ENCODE measurements at regions not wholly inside any gene's neighbourhood (a gene's known extent, or its start where the extent isn't known, plus 50 kb on each side); places are given as distances from the start of the nearest gene placed in this dataset.

DNA sequence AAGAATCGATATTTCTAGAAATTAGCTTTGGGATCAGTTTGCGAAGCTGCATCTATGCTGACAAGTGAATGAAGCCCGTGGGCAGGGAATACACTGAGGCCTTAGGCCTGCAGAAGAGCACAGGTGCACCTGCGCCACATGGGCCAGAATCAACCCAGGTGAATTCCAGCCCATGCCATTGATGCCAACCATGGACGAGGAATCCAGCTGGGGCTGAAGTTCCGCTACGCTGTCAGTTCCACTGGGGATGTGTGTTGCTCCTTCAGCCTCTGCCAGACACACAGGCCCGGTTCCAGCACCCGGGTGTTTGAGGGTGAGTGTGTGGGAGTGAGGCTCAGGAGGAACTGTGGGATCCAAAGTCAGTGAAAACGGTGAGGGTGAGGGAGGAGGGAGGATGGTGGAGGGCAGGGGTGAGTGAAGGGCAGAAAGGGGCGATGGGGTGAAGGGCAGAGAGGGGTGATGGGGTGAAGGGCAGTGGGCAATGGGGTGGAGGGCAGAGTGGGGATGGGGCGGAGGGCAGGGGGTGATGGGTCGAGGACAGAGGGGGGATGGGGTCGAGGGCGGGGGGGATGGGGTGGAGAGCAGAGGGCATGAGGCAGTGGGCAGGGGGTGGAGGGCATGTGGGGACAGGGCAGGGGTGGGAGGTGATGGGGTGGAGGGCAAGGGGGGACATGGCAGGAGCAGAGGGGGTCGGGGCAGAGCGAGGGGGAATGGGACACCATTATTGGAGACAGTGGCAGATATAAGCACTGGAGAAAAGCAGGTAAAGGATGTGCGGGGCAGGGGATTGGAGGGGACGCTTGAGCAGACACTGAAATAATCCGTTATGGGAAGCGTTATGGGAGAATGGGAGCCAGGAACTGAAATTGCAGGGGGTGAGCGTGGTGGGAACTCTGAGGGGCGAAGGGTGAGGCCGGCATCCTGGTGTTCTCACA is 931.6 kb downstream of the BRD1 start:
- no peak overlapping the region for H3K4me3 ChIP-seq (ENCODE audit: low read depth, low read length)
- no peak for DNase-seq (ENCODE audit: low read depth)
- TF ChIP-seq, protein P1, sequence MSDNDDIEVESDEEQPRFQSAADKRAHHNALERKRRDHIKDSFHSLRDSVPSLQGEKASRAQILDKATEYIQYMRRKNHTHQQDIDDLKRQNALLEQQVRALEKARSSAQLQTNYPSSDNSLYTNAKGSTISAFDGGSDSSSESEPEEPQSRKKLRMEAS (IDR thresholded peaks at IDR 0.05; ENCODE audit: low read depth, low read length), result no peak
- TF ChIP-seq, protein P2, sequence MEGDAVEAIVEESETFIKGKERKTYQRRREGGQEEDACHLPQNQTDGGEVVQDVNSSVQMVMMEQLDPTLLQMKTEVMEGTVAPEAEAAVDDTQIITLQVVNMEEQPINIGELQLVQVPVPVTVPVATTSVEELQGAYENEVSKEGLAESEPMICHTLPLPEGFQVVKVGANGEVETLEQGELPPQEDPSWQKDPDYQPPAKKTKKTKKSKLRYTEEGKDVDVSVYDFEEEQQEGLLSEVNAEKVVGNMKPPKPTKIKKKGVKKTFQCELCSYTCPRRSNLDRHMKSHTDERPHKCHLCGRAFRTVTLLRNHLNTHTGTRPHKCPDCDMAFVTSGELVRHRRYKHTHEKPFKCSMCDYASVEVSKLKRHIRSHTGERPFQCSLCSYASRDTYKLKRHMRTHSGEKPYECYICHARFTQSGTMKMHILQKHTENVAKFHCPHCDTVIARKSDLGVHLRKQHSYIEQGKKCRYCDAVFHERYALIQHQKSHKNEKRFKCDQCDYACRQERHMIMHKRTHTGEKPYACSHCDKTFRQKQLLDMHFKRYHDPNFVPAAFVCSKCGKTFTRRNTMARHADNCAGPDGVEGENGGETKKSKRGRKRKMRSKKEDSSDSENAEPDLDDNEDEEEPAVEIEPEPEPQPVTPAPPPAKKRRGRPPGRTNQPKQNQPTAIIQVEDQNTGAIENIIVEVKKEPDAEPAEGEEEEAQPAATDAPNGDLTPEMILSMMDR (IDR thresholded peaks at IDR 0.05; ENCODE audit: low read depth, low read length), result no peak
- TF ChIP-seq POLR2A (IDR thresholded peaks at IDR 0.05; ENCODE audit: extremely low read depth, insufficient read length) (no peak), MYC (IDR thresholded peaks at IDR 0.05; ENCODE audit: low read depth, low read length) (no peak)

DNA sequence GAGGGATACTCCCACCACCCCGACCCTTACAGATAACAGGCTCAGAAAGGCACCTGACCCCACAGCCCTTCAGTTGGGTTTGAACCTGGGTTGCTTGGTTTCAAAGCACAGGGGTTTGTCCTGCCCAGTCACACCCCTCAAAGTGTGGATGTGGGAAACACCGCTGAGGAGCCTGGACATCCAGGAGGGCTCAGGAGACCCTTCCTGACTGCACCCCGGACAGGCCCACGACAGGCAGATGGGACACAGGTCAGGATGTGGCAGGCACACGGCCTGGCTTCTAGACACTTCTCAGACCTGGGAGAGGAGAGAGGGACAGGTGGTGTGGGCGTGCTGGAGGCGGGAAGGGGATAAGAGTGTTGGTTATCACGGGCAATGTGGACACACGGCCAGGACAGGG is 932.3 kb downstream of the BRD1 start:
- TF ChIP-seq POLR2A (IDR thresholded peaks at IDR 0.05; ENCODE audit: extremely low read depth, insufficient read length), result no peak
- TF ChIP-seq, protein P2 (IDR thresholded peaks at IDR 0.05; ENCODE audit: low read depth, low read length), result no peak
- TF ChIP-seq MYC (IDR thresholded peaks at IDR 0.05; ENCODE audit: low read depth, low read length), result no peak
- TF ChIP-seq, protein P1 (IDR thresholded peaks at IDR 0.05; ENCODE audit: low read depth, low read length), result no peak
- DNase-seq (ENCODE audit: low read depth), result no peak
- no peak overlapping the region for H3K4me3 ChIP-seq (ENCODE audit: low read depth, low read length)

DNA sequence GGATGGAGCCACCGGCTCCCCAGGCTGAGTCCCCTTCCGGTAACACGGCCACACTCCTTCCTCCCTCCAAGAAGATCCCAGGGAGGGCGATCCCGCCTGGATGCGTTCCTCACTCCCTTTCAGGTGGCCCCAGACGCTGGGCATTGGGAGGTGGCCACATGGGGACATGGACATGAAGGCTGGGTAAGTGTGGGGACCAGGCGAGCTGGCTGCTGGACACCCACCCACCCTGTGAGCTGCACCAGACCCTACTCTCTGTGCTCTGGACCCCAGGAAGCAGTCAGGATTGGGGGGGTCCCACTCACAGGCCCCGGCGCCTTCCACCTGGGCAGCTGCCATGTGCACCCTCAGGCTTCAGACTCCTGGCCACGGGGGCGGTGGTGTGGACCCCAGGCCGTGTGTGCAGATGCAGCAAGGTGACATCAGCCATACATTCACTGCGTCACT is 932.8 kb downstream of the BRD1 start:
- no peak for DNase-seq (ENCODE audit: low read depth)
- H3K4me3 ChIP-seq (ENCODE audit: low read depth, low read length), result no peak overlapping the region
- TF ChIP-seq, protein P1 (IDR thresholded peaks at IDR 0.05; ENCODE audit: low read depth, low read length), result no peak
- TF ChIP-seq, protein P2 (IDR thresholded peaks at IDR 0.05; ENCODE audit: low read depth, low read length), result no peak
- no peak for TF ChIP-seq MYC (IDR thresholded peaks at IDR 0.05; ENCODE audit: low read depth, low read length)
- no peak for TF ChIP-seq POLR2A (IDR thresholded peaks at IDR 0.05; ENCODE audit: extremely low read depth, insufficient read length)

DNA sequence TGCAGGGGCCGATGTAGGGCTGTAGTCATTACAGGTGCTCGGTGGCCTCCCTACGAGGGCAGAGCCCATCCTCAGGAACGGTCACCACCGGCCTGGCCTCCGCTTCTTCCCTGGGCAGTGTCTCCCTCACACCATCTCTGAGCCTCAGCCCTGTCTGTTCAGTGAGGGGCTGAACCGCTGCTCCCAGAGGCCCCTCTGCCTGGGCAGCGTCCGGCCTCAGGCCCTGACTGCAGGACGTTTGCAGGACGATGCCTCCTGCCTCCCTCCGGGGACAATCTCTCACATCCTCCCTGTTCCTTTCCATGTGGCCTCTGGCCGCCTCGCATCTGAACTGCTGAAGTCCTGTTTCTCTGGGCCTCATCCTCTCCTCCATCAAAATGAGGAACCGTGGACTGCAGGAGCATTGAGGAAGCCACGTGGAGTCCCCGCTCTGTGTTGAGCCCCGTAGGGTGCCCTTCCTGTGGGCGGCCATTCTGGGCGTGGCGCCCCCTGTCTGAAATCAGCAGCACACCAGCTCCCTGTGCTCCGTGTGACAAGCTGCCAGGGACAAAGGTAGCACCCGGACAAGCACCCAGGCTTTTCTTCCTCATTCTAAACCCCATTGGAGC is 933.5 kb downstream of the BRD1 start:
- TF ChIP-seq, protein P1 (IDR thresholded peaks at IDR 0.05; ENCODE audit: low read depth, low read length), result peak; percentile 70
- TF ChIP-seq MYC (IDR thresholded peaks at IDR 0.05; ENCODE audit: low read depth, low read length) (peak; percentile 49), POLR2A (IDR thresholded peaks at IDR 0.05; ENCODE audit: extremely low read depth, insufficient read length) (no peak)
- TF ChIP-seq, protein P2 (IDR thresholded peaks at IDR 0.05; ENCODE audit: low read depth, low read length), result peak; percentile 58
- peak; percentile 69 for DNase-seq (ENCODE audit: low read depth)

DNA sequence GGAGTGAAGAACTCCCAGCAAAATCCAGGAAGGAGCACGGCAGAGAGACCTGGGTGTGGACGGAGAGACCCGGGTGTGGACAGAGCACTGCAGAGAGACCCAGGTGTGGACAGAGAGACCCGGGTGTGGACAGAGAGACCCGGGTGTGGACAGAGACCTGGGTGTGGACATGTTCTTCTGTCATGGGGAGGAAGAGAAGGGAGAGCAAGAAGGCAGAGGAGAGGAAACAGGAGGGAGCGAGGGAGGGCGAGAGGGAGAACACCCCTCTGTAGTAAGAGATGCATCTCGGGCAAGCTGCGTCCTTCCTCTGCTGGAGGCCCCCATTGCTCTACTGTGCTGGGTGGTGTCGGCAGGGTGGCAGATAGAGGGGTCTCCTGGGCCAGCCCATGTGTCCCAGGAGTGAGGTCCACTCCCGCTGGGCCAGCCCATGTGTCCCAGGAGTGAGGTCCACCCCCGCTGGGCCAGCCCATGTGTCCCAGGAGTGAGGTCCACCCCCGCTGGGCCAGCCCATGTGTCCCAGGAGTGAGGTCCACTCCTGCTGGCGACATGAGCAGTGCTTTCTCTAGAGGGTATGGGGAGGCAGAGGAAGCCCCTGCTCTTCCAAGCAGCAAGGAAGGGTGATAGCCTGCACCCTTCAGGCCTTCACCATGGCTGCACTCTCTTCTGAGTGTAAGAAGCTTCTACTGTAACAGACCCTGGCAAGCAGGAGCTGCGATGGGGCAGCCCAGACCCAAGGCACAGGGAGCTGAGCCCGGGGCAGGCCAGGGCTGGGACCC is 934.2 kb downstream of the BRD1 start:
- TF ChIP-seq MYC (IDR thresholded peaks at IDR 0.05; ENCODE audit: low read depth, low read length) (no peak), POLR2A (IDR thresholded peaks at IDR 0.05; ENCODE audit: extremely low read depth, insufficient read length) (no peak)
- TF ChIP-seq, protein P2 (IDR thresholded peaks at IDR 0.05; ENCODE audit: low read depth, low read length), result no peak
- TF ChIP-seq, protein P1 (IDR thresholded peaks at IDR 0.05; ENCODE audit: low read depth, low read length), result no peak
- no peak overlapping the region for H3K4me3 ChIP-seq (ENCODE audit: low read depth, low read length)
- DNase-seq (ENCODE audit: low read depth), result peak; percentile 7

More for the DNA sequence above, 933.5 kb downstream of the BRD1 start:
- no peak overlapping the region for H3K4me3 ChIP-seq (ENCODE audit: low read depth, low read length)

Data from NB4 (cell line).